NT2/D1 (cell line): ENCODE measurements at regions not wholly inside any gene's neighbourhood (a gene's known extent, or its start where the extent isn't known, plus 50 kb on each side); places are given as distances from the start of the nearest gene placed in this dataset.

Source experiments
- DNase-seq: peaks from one replicate; pipeline ENCODE4 v3.0.0-alpha.2; 2011; ENCODE audit warnings: low read depth, low spot score
- H3K27me3 ChIP-seq: 2 replicates; pipeline ENCODE4 v1.6.0; 2011; ENCODE audit warnings: mild to moderate bottlenecking; ENCODE audit not compliant: insufficient read length, insufficient read depth
- H3K36me3 ChIP-seq: 2 replicates; pipeline ENCODE4 v1.6.1; 2011; ENCODE audit warnings: mild to moderate bottlenecking, low read length, mixed read lengths; ENCODE audit not compliant: insufficient read depth, insufficient read length
- H3K4me1 ChIP-seq: 2 replicates; pipeline ENCODE4 v1.5.1; 2011; ENCODE audit not compliant: insufficient read depth, insufficient read length
- H3K4me3 ChIP-seq: 2 replicates; pipeline ENCODE4 v1.5.1; 2011; ENCODE audit warnings: low read depth; ENCODE audit not compliant: insufficient read length
- H3K9ac ChIP-seq: 2 replicates; pipeline ENCODE4 v1.6.0; 2011; ENCODE audit warnings: low read depth; ENCODE audit not compliant: insufficient read length
- H3K9me3 ChIP-seq: 2 replicates; pipeline ENCODE4 v1.5.1; 2011; ENCODE audit warnings: mild to moderate bottlenecking, low read length; ENCODE audit not compliant: insufficient read depth
- SUZ12 ChIP-seq: IDR thresholded peaks from 2 replicates; pipeline ENCODE4 v1.6.1; 2011; ENCODE audit not compliant: insufficient read length, insufficient read depth; ENCODE audit errors: extremely low read depth
- YY1 ChIP-seq: IDR thresholded peaks from 2 replicates; pipeline ENCODE4 v1.6.1; 2011; ENCODE audit not compliant: insufficient read length, insufficient read depth
- ZNF274 ChIP-seq: IDR thresholded peaks from 2 replicates; pipeline ENCODE4 v1.6.1; 2011; ENCODE audit warnings: mild to moderate bottlenecking, low read depth, low read length

- H3K4me1 ChIP-seq: no peaks in the 10 kb centered on the region
- no peaks in the 10 kb centered on the region for H3K27me3 ChIP-seq
- DNase-seq: no peak
- H3K9me3 ChIP-seq: no peaks in the 10 kb centered on the region
- H3K9ac ChIP-seq: no peak overlapping the region
- TF ChIP-seq YY1 (no peak), SUZ12 (no peak), ZNF274 (no peak)
- no peak overlapping the region for H3K4me3 ChIP-seq
- H3K36me3 ChIP-seq: no peaks in the 10 kb centered on the region
Measured at GRCh38 chr2:38438883-38439612, 62.0 kb upstream of the ATL2 start.

- H3K4me1 ChIP-seq: no peaks in the 10 kb centered on the region
- TF ChIP-seq YY1: no peak
- no peak for TF ChIP-seq SUZ12
- TF ChIP-seq ZNF274: no peak
- H3K9ac ChIP-seq: no peak overlapping the region
- H3K27me3 ChIP-seq: no peaks in the 10 kb centered on the region
- no peaks in the 10 kb centered on the region for H3K9me3 ChIP-seq
- no peak for DNase-seq
- H3K4me3 ChIP-seq: no peak overlapping the region
- H3K36me3 ChIP-seq: no peaks in the 10 kb centered on the region
Measured at GRCh38 chr2:38438133-38438882, 61.2 kb upstream of the ATL2 start.

DNA sequence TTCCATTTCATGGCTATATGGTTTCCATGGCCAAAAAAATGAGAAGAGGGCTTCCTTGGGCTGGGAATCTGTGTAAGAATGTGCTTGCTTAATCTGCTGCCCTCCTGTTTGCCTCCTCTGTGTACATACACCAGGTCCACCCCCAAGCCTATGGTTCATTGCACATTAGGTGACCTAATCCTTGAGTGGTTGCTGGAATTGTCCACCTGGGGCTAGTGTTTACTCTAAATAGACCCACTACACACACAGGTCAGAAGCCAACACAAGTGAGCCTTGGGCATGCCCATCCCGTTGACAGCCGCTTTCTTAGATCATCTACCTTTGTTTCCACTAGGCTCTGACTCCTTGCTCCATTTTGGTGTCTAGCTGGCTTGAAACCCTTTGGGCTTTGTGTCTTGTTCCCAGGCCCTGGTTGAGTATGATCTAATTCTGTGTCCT is 59.2 kb upstream of the ATL2 start:
- Histone ChIP-seq H3K27me3 (no peaks in the 10 kb centered on the region), H3K4me3 (no peak overlapping the region), H3K9me3 (no peaks in the 10 kb centered on the region), H3K36me3 (no peaks in the 10 kb centered on the region), H3K9ac (no peak overlapping the region), H3K4me1 (no peaks in the 10 kb centered on the region)
- DNase-seq: no peak
- no peak for TF ChIP-seq YY1
- no peak for TF ChIP-seq ZNF274
- TF ChIP-seq SUZ12: no peak

DNA sequence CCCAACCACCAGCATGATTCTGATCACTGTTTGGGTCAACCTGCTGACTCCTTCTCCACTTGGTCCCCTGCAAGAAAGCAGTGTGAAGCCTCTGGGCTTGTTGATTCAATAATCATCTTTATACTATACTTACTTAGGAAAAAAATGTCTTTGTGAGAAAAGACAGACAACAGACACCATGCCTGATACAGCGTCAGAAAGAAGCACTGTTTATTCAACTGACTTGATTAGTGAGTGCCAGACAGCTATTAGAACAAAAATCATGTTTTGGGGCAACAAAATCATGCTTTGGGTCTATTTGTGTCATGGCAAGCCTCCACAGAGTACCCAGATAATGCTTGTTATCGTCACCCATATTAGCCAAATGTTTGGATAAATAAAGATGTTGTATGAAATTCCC is 58.7 kb upstream of the ATL2 start:
- Histone ChIP-seq H3K9me3 (no peaks in the 10 kb centered on the region), H3K4me1 (no peaks in the 10 kb centered on the region)
- TF ChIP-seq ZNF274 (no peak), YY1 (no peak), SUZ12 (no peak)

DNA sequence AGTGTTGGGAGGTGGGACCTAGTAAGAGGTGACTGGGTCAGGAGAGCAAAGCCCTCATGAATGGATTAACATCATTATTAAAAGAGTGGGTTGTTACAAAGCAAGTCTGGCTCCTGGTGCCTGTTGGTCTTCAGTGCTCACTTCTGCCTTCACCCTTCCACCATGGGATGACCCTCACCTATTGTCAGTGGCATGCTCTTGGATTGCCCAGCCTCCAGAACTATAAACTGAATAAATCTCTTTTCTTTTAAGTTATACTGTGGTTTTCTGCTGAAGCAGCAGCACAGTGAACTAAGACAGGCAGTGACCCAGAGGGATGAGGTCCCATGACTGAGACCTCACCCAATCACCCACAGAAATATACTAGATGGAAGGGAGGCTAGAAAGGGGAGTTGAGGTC is 57.5 kb upstream of the ATL2 start:
- DNase-seq: no peak
- Histone ChIP-seq H3K27me3 (no peaks in the 10 kb centered on the region), H3K9me3 (no peaks in the 10 kb centered on the region), H3K36me3 (no peaks in the 10 kb centered on the region), H3K4me3 (no peak overlapping the region), H3K4me1 (no peaks in the 10 kb centered on the region), H3K9ac (no peak overlapping the region)
- TF ChIP-seq YY1: no peak
- TF ChIP-seq SUZ12: no peak
- TF ChIP-seq ZNF274: no peak

More for the DNA sequence above, 58.7 kb upstream of the ATL2 start:
- Histone ChIP-seq H3K36me3 (no peaks in the 10 kb centered on the region), H3K27me3 (no peaks in the 10 kb centered on the region), H3K4me3 (no peak overlapping the region), H3K9ac (no peak overlapping the region)
- DNase-seq: no peak

GRCh38 chr2:38433607-38433975 is 56.5 kb upstream of the ATL2 start:
- no peaks in the 10 kb centered on the region for H3K4me1 ChIP-seq
- no peak for TF ChIP-seq ZNF274
- no peak for TF ChIP-seq SUZ12
- no peak for TF ChIP-seq YY1
- no peaks in the 10 kb centered on the region for H3K9me3 ChIP-seq
- no peak overlapping the region for H3K4me3 ChIP-seq
- DNase-seq: no peak
- no peaks in the 10 kb centered on the region for H3K36me3 ChIP-seq
- H3K27me3 ChIP-seq: no peaks in the 10 kb centered on the region
- no peak overlapping the region for H3K9ac ChIP-seq

GRCh38 chr2:38432820-38433606 is 55.9 kb upstream of the ATL2 start:
- Histone ChIP-seq H3K4me3 (no peak overlapping the region), H3K36me3 (no peaks in the 10 kb centered on the region), H3K27me3 (no peaks in the 10 kb centered on the region), H3K4me1 (no peaks in the 10 kb centered on the region), H3K9me3 (no peaks in the 10 kb centered on the region), H3K9ac (no peak overlapping the region)
- no peak for DNase-seq
- no peak for TF ChIP-seq ZNF274
- TF ChIP-seq YY1: no peak
- TF ChIP-seq SUZ12: no peak
